Duodenal mucosa (tissue), 2 donors: ENCODE measurements at regions not wholly inside any gene's neighbourhood (a gene's known extent, or its start where the extent isn't known, plus 50 kb on each side); places are given as distances from the start of the nearest gene placed in this dataset.
"Not testable (repeated sequence)": the region's sequence is repeated elsewhere in the genome, so short reads cannot be mapped to it uniquely, and the experiment has no call there.

Experiments used
- H3K27ac ChIP-seq: one replicate; pipeline ENCODE4 v1.7.0; 2013; ENCODE audit warnings: low read depth, low read length
- H3K27me3 ChIP-seq, 2 donors: one replicate each; pipeline ENCODE4 v1.7.0; 2013; ENCODE audit warnings: low read length in 2 of 2, control low read depth in 1 of 2; ENCODE audit not compliant: insufficient read depth in 2 of 2, control insufficient read depth in 1 of 2
- H3K36me3 ChIP-seq, 2 donors: one replicate each; pipeline ENCODE4 v1.7.0; 2013; ENCODE audit warnings: low read length in 2 of 2, control low read depth in 1 of 2; ENCODE audit not compliant: insufficient read depth in 2 of 2, control insufficient read depth in 1 of 2
- H3K4me1 ChIP-seq, 2 donors: one replicate each; pipeline ENCODE4 v1.7.0; 2013; ENCODE audit warnings: low read length in 2 of 2, control low read depth in 1 of 2; ENCODE audit not compliant: insufficient read depth in 2 of 2, control insufficient read depth in 1 of 2
- H3K4me3 ChIP-seq, 2 donors: one replicate each; pipeline ENCODE4 v1.7.0; 2013; ENCODE audit warnings: low read length in 2 of 2, low read depth in 1 of 2
- H3K9ac ChIP-seq, 2 donors: one replicate each; pipeline ENCODE4 v1.7.0; 2013; ENCODE audit warnings: low read length in 2 of 2, low read depth in 1 of 2
- H3K9me3 ChIP-seq, 2 donors: one replicate each; pipeline ENCODE4 v1.7.0; 2013; ENCODE audit warnings: low read length in 2 of 2, control low read depth in 1 of 2; ENCODE audit not compliant: control insufficient read depth in 1 of 2

DNA sequence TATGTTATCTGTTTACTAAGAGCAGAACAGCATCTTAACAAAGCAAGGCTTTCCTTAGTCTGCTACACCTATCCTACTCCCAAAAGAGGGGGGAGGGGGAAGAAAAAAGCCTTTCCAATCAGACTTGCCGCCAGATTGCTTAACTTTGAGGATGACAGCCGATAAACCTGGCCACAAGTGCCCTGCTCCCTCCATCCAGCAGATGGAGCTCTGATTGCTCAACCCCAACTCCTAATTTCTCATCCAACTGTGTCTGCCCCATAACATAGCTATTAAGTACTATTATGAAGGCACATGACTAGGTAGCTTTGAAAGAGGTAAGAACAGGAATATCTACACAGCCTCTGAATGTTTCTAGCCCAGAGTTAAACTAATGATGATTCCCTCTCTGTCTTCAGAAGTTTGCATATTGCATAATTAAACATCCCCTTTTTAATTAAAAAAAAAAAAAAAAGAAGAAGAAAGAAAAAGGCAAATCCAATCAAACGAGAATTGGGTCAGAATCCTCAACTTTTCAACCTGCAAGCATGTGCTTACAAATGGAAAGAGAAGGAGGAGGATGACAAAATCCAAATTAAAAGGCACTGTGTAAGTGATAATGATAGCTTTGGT, 247.4 kb downstream of the GALC start:
- H3K27ac ChIP-seq, result no peak overlapping the region
- no peaks in the 10 kb centered on the region for H3K4me1 ChIP-seq
- H3K9ac ChIP-seq, result no peak overlapping the region
- no peaks in the 10 kb centered on the region for H3K27me3 ChIP-seq
- H3K4me3 ChIP-seq, result no peak overlapping the region
- no peaks in the 10 kb centered on the region for H3K36me3 ChIP-seq
- no peaks in the 10 kb centered on the region for H3K9me3 ChIP-seq

DNA sequence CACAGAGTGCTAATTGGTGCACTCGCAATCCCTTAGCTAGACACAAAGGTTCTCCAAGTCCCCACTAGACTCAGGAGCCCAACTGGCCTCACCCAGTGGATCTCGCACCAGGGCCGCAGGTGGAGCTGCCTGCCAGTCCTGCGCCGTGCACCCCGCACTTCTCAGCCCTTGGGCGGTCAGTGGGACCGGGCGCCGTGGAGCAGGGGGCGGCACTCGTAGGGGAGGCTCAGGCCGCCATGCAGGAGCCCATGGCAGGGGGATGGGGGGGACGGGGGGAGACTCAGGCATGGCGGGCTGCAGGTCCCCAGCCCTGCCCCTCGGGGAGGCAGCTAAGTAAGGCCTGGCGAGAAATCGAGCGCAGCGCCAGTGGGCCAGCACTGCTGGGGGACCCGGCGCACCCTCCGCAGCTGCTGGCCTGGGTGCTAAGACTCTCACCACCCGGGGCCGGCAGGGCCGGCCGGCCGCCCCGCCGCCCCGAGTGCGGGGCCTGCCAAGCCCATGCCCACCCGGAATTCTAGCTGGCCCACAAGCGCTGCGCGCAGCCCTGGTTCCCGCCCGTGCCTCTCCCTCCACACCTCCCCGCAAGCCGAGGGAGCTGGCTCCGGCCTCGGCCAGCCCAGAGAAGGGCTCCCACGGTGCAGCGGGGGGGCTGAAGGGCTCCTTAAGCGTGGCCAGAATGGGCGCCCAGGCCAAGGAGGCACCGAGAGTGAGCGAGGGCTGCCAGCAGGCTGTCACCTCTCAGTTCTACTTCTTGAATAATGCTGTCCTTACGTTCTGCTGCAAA, 258.2 kb downstream of the GALC start:
- not testable (repeated sequence) for H3K4me3 ChIP-seq, H3K27ac ChIP-seq, H3K27me3 ChIP-seq, H3K4me1 ChIP-seq, H3K9me3 ChIP-seq, H3K36me3 ChIP-seq, H3K9ac ChIP-seq

DNA sequence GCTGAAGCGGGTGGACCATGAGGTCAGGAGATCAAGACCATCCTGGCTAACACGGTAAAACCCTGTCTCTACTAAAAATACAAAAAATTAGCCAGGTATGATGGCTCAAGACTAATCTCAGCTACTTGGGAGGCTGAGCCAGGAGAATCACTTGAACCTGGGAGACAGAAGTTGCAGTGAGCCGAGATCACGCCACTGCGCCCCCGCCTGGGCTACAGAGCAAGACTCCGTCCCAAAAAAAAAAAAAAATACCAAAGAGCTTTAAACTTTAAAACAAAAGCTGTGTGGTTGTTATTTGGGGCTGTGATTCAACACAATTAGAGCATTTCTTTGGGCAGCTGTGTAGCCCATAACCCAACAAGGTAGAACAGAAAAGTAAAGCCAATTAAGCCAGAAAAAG, 259.9 kb downstream of the GALC start:
- not testable (repeated sequence) for H3K27ac ChIP-seq, H3K4me3 ChIP-seq, H3K9me3 ChIP-seq

DNA sequence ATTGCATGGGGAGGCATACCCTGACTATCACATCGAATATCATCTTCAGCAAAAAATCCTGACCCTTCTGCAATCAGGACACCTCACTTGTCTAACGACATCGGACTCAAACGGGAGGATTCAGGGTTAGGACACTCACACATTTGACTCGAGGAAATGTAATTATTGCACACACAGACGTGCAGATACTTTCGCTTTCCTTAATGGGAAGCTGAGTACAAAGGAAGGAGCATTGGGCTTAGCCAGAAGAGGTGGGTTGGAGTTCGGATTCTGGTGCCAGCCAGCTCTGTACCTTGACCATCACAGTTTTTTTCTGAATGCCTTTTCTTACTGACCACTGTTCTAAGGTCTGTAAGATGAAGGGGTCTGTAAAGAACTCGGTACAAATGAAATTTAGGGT, 260.4 kb downstream of the GALC start:
- H3K9me3 ChIP-seq, result no peaks in the 10 kb centered on the region
- no peak overlapping the region for H3K4me3 ChIP-seq
- no peak overlapping the region for H3K9ac ChIP-seq
- no peaks in the 10 kb centered on the region for H3K36me3 ChIP-seq
- no peaks in the 10 kb centered on the region for H3K4me1 ChIP-seq
- no peaks in the 10 kb centered on the region for H3K27me3 ChIP-seq
- H3K27ac ChIP-seq, result no peak overlapping the region

More for the DNA sequence above, 259.9 kb downstream of the GALC start:
- H3K9ac ChIP-seq, H3K4me1 ChIP-seq, H3K27me3 ChIP-seq, H3K36me3 ChIP-seq: not testable (repeated sequence)

DNA sequence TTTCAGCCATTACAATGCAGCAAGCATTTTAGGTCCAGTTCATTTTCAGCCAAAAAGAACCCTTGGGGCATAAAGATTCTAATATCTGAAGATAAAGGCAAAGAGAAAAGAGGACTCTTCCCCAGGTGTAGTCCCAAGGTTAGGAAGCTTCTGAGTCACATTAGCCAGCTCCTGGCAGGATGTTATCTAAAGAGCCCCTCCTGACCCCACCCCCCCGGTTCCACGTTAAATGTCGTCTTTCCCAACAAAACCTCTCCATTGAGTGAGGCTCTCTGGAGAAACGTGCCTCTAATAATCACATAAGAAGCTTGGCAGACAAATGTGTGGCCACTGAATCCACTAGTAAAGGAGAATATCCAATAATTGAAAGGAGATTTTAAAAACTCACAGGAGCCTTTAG, 267.7 kb downstream of the GALC start:
- Histone ChIP-seq H3K9ac (no peak overlapping the region), H3K36me3 (no peaks in the 10 kb centered on the region), H3K9me3 (no peaks in the 10 kb centered on the region), H3K27me3 (no peaks in the 10 kb centered on the region), H3K27ac (no peak overlapping the region), H3K4me1 (no peaks in the 10 kb centered on the region), H3K4me3 (no peak overlapping the region)

DNA sequence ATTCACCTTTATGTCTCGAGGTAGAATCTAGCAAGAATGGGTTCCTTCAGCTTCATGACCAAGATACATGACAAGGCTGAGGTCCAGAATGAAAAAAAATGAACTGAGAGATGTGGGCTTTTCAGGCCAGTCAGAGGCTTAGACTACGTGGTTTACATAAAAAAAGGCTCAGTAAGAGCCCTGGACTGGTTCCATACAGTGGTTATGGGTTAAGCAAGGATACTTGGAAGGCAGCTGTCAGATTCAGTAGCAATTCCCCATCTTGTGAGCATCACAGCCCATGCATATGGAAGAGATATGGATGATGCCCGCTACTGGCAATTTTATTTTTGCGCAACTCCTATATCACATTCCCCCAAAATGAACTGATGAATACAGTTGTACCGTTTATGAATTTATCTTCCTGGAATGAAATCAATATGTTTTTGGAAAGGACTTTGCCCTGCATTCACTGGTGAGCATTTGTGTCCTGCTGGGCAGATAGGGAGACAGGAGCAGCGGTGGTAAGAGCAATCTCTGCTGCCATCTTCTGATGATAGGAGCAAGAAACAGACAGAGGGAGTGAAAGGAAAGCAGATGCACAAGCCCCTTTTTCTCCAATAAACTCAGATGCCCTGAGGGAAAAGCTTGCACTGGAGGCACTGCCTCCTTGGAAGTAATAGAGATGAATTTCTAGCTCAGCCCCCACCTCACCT, 280.4 kb downstream of the GALC start:
- Histone ChIP-seq H3K4me3 (no peak overlapping the region), H3K36me3 (no peaks in the 10 kb centered on the region), H3K4me1 (no peaks in the 10 kb centered on the region), H3K9ac (no peak overlapping the region), H3K9me3 (no peaks in the 10 kb centered on the region), H3K27ac (no peak overlapping the region), H3K27me3 (no peaks in the 10 kb centered on the region)

DNA sequence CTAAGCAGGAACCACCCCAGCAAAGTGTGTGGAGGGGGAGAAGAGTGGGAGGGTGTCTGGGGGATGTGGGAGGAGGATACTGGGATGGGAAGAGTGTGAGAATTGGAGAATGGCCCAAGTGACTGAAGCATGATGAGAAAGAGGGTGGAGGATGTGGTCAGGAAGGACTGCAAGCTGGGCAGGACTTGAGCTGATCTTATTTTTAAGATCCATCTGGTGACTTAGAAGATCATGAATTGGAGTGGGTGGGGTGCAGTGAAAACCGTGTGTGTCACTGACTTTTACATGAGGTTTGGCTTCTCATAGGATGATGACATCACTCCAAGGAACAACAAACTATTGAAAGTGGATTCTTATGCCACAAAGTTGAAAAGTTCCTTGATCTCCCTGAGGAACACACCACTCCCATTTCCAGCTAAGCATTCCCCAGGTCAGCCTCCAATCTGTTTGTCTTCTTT, 287.5 kb downstream of the GALC start:
- Histone ChIP-seq H3K27ac (no peak overlapping the region), H3K4me1 (no peaks in the 10 kb centered on the region), H3K9ac (no peak overlapping the region), H3K27me3 (no peaks in the 10 kb centered on the region), H3K4me3 (no peak overlapping the region), H3K9me3 (no peaks in the 10 kb centered on the region), H3K36me3 (no peaks in the 10 kb centered on the region)

DNA sequence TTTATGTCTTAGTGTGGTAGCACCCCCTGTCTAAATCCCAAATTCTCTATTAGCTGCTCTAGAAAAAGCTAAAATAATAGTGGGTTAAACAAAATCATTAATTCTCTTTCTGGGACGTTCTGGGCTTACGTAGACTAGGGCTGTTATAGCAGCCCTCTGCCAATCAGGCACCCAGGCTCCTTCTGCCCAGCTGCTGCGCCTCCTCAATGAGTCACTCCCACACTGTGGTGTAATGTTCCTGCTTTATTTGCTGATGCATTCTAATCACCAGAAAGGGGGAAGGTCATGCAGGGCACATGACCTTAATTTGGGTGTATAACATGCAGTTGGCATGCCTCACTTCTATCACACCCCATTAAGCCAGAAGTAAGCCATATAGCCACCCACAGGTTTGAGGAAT, 294.5 kb downstream of the GALC start:
- H3K4me3 ChIP-seq, result no peak overlapping the region
- no peaks in the 10 kb centered on the region for H3K36me3 ChIP-seq
- peaks cover 0 to 1% of the 10 kb centered on the region in 2 donors for H3K9me3 ChIP-seq
- no peaks in the 10 kb centered on the region for H3K27me3 ChIP-seq
- no peaks in the 10 kb centered on the region for H3K4me1 ChIP-seq
- H3K9ac ChIP-seq, result no peak overlapping the region
- H3K27ac ChIP-seq, result no peak overlapping the region

DNA sequence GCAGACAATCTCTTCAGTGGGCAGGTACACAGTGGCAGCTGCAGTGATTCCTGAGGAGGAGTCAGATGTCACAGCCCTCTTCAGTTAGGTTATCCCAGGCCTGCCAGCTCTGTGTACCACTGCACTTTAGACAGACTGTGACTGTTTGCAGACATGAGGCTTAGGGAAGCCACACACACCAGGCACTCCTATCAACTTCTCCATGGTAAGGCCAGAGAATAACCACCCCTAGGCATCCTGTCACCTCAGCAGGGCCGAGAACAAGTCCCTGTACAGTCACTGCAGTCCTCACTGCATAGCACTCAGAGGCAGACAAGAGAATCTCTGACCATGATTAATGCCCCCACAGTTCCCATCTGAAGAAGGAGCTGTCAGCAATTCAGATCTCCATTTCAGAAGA, 296.5 kb downstream of the GALC start:
- Histone ChIP-seq H3K4me1 (no peaks in the 10 kb centered on the region), H3K9me3 (peaks cover 0 to 1% of the 10 kb centered on the region in 2 donors), H3K27me3 (no peaks in the 10 kb centered on the region), H3K9ac (no peak overlapping the region), H3K4me3 (no peak overlapping the region), H3K27ac (no peak overlapping the region), H3K36me3 (no peaks in the 10 kb centered on the region)
